HPDE6-E6E7 (cell line): ENCODE measurements at regions not wholly inside any gene's neighbourhood (a gene's known extent, or its start where the extent isn't known, plus 50 kb on each side); places are given as distances from the start of the nearest gene placed in this dataset.
"Not testable (repeated sequence)": the region's sequence is repeated elsewhere in the genome, so short reads cannot be mapped to it uniquely, and the experiment has no call there.

Experiments used
- DNase-seq: peaks from one replicate; pipeline ENCODE4 v3.0.0; 2011; ENCODE audit warnings: missing footprints; ENCODE audit errors: extremely low spot score

DNA sequence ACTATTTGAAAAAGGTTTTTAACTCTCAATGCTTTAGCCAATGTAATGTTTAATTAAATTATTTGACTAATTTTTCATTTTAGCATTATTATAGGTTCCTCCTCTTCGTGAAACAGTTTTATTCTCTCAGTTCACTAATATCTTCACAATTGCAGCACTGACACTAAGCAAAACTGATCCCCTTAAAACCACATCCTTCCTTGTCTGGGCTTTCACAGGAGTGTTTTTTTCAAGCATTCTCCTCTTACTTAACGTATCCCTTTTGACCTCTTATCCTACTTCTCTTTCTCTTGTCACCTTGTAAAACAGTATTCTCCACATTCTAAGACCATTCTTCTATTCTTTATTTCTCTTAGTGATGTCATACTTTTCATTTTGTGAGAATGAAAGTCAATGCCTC, 112.8 kb downstream of the DSC3 start:
- DNase-seq = no peak

- no peak for DNase-seq
These were observed 113.5 kb downstream of the DSC3 start for GRCh38 chr18:30929065-30929464.

DNA sequence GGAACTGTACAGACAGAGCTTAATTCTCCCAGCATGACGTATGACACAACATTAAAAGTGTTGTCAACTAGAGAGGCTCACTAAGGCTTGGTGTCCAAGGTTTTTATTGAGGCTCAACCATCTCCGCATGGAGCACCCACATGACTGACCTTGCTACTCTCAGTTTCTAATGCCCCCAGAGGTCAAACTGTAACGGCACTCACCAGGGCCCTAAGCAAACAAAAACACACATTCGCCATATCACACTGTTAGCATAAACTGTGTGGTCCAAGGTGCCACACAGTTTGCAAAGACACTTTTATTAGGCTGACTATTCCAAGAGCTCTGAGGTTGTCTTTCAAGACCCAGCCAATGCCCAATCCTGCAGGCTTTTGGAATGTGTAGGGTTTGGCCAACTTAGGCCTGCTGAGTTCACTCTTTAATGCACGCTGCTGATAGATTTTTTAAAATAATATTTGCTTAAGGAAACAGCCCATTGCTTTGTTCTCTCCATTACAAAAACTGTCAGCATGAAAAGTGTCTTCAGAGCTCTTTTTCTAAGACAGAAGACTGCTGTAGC, 114.9 kb downstream of the DSC3 start:
- no peak for DNase-seq

GRCh38 chr18:30927042-30927441, 115.5 kb downstream of the DSC3 start:
- no peak for DNase-seq

DNA sequence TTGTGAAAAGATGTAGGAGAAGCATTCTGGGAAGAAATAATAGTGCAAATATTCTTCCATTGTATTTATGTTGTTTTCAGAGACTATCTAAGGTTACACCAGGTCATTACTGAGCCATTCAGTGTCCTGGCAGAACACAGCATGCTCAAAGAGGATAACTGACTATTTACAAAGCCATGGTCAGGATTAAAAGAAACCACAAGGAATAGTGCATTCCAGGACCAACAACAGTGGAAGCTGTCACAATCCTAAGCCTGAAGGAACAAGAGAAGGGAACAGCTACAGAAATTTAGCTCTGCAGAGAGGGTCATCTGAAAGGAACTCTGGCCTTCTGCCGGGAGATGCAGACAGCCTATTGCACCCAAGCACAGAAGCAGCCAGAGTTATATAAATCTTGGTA, 116.7 kb downstream of the DSC3 start:
- DNase-seq = no peak

DNA sequence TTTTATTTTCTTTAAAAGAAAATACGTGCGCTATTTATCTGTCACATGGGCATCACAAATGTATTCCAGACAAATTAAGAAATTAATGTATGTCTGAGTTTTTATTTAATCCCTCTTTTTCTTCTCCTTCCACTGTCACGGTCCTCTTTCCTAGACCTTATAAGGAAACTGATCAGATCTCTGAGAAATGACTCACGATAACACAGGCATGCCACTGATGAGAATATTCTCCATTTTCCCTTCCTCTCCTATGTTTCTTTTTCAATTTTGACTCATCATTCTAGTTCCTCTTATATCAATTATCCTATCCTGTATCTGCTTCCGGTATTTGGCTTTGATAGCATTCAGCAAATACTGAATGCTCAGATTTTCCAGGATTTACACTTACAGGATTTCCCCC, 121.8 kb downstream of the DSC3 start:
- no peak for DNase-seq

- no peak for DNase-seq
These were observed 122.2 kb downstream of the DSC3 start for GRCh38 chr18:30920351-30920750.

DNA sequence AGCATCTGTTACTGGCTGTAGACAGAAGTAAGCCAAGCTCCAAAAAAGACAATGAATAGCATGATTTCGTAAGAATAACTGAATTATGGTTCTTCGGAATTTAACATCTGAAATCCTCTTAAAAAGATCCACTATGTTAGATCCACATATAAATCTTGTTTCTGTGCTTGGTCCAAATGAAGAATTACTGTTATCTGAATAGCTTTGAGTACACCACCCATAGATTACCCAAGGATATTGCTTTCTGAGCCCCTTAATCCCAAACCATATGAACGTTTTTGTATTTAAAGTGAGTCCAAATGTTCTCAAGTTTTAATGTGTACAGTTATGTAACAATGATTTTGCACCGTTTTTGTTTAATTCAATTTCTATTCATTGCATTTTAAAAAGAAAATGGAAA, 124.9 kb downstream of the DSC3 start:
- DNase-seq = no peak

DNA sequence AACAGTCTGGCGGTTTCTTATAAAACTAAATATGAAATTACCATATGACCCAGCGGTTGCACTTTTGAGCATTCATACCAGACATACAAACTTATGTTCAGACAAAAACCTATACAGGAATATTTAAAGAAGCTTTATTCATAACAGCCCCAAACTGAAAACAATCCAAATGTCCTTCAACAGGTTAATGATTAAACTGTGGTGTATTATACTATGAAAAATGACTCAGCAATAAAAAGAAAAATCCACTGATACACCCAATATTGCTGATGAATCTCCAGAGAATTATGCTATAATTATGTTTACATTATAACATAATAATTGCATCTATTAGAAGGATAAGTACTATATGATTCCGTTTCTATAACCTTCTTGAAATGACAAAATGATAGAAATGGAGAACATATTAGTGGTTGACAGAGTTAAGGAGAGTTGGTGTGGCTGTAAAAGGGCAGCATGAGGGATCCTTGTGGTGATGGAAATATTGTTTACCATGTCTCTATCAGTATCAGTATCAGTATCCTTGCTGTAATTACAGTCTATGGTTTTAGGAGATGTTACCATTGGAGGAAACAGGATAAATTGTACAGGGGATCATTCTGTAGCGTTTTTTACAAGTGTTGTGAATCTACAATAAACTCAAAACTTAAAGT, 127.1 kb downstream of the DSC3 start:
- DNase-seq = no peak

- DNase-seq = no peak
These were observed 134.2 kb downstream of the DSC3 start for GRCh38 chr18:30908381-30908780.

DNA sequence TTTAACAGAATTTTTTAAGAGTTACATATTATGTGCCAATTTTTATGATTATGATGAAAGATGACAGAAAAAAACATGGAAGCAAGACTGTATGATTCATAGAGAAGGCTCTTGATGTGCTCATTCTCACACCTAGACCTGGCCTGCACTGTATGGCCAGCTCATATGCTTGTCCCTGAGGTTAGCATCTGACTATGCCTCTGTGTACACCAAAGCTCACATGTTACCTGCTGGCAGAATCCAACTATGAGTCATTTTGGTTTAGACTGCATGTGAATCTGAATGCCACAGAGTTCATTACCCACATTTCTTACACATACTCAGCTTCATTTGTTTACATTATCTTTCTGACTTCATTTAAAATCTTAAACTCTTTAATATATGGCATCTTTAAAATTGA, 139.0 kb downstream of the DSC3 start:
- peak; percentile 90 for DNase-seq

- DNase-seq = peak; percentile 20
These were observed 152.8 kb downstream of the DSC3 start for GRCh38 chr18:30889519-30890301.

GRCh38 chr18:30888344-30888743, 154.2 kb downstream of the DSC3 start:
- no peak for DNase-seq

GRCh38 chr18:30886998-30887397, 155.5 kb downstream of the DSC3 start:
- DNase-seq = no peak

- no peak for DNase-seq
These were observed 172.1 kb downstream of the DSC3 start for GRCh38 chr18:30870466-30870865.

GRCh38 chr18:30862900-30863299, 179.6 kb downstream of the DSC3 start:
- no peak for DNase-seq

DNA sequence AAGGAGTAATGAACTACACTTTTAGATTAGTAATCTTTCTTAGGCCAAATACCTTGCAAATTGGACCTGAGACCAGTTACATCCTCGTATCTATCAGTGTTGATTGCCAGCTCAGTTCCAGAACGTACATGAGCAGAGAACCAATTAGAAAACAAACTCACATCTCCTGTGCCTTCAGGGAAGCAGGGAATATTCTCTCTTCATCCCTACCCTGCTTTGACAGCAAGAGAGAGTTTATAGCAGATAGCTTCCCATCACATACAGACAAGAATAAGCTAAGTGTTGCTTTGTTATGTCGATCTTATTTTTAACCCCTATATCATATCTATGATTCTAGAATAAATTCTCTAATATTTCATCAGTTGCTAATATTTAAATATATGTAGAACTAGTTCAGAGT, 181.8 kb downstream of the DSC3 start:
- DNase-seq = no peak

DNA sequence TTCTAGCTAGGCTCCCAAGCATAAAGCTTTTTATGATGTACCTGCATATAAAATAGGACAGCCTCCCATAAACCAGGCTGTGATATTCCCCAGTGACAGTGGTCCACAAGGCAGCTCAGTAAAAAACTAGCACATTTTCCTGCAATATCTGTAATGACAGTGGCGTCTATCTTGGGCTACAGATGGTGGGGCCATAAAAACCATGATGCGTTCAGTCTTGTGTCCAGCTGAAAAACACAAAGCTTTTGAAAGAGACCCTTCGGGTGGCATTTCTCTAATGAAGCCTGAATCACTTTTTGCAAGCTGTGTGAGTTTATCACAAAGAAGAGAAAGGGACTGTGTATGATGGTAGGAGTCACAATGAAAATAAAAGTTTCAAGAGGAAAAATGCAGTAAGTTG, 183.5 kb downstream of the DSC3 start:
- no peak for DNase-seq

- no peak for DNase-seq
These were observed 184.0 kb downstream of the DSC3 start for GRCh38 chr18:30858560-30858959.

- no peak for DNase-seq
These were observed 186.8 kb downstream of the DSC3 start for GRCh38 chr18:30855762-30856161.

DNA sequence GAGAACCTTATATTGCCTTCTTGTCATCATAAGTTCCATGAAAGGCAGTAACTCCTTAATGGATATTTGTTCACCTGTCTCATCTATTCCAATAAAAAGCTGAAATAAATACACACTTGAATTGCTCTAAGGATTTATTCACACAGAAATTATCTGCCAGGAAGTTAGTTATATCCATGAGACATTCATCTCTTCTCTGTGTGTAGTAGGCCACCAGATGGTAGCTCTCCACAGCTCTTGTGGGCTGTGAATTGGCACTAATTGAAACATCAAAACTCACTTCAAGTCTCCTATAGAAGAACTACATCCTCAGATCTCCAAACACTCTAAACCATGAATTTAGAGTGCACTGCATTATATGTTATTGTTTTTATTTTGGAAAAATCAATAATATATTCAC, 189.6 kb downstream of the DSC3 start:
- no peak for DNase-seq

- no peak for DNase-seq
These were observed 190.0 kb downstream of the DSC3 start for GRCh38 chr18:30852541-30852940.

- DNase-seq = not testable (repeated sequence)
These were observed 203.4 kb downstream of the DSC3 start for GRCh38 chr18:30839056-30839561.
